RWPE1 (cell line): ENCODE measurements at regions not wholly inside any gene's neighbourhood (a gene's known extent, or its start where the extent isn't known, plus 50 kb on each side); places are given as distances from the start of the nearest gene placed in this dataset.

Source experiments
- CTCF ChIA-PET: fragments of 350-600 bp; sonication (Branson Sonifier 250); formaldehyde crosslinking; extraction: SDS; loops from one replicate; lab custom pipeline; 2021; lab: Yijun Ruan, JAX
- POLR2A ChIA-PET: fragments of 400-600 bp; formaldehyde crosslinking; extraction: SDS; loops from one replicate; lab custom pipeline; 2020; ENCODE audit warnings: antibody characterized with exemption; ENCODE audit not compliant: low non-redundant PET; lab: Yijun Ruan, JAX
- DNase-seq: peaks from one replicate; pipeline ENCODE4 v3.0.0; 2012; ENCODE audit warnings: low spot score
- H3K27ac ChIP-seq: fragments of 450-650 bp; 2 replicates; pipeline ENCODE4 v1.5.1; 2017
- TF ChIP-seq, protein P1 (sequence below): fragments of 450-650 bp; conservative IDR thresholded peaks from 2 replicates; pipeline ENCODE4 v1.5.1; 2017; ENCODE audit warnings: low read depth, mild to moderate bottlenecking

- TF ChIP-seq, protein P1, sequence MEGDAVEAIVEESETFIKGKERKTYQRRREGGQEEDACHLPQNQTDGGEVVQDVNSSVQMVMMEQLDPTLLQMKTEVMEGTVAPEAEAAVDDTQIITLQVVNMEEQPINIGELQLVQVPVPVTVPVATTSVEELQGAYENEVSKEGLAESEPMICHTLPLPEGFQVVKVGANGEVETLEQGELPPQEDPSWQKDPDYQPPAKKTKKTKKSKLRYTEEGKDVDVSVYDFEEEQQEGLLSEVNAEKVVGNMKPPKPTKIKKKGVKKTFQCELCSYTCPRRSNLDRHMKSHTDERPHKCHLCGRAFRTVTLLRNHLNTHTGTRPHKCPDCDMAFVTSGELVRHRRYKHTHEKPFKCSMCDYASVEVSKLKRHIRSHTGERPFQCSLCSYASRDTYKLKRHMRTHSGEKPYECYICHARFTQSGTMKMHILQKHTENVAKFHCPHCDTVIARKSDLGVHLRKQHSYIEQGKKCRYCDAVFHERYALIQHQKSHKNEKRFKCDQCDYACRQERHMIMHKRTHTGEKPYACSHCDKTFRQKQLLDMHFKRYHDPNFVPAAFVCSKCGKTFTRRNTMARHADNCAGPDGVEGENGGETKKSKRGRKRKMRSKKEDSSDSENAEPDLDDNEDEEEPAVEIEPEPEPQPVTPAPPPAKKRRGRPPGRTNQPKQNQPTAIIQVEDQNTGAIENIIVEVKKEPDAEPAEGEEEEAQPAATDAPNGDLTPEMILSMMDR: no peak
- CTCF ChIA-PET: no interaction called here
- no peak overlapping the region for H3K27ac ChIP-seq
- POLR2A ChIA-PET: no interaction called here
- DNase-seq: peak; percentile 41
Observed at GRCh38 chr2:189302274-189302948, 122.8 kb upstream of the COL5A2 start.

GRCh38 chr2:189304360-189304759, 124.8 kb upstream of the COL5A2 start:
- TF ChIP-seq, protein P1: no peak
- no peak for DNase-seq
- no peak overlapping the region for H3K27ac ChIP-seq
- ChIA-PET CTCF (interaction anchor here (0.7 kb wide), 1 partner anchor 129 kb away, joined by 3 read pairs; no protein-coding TSS in a partner anchor), POLR2A (no interaction called here)

DNA sequence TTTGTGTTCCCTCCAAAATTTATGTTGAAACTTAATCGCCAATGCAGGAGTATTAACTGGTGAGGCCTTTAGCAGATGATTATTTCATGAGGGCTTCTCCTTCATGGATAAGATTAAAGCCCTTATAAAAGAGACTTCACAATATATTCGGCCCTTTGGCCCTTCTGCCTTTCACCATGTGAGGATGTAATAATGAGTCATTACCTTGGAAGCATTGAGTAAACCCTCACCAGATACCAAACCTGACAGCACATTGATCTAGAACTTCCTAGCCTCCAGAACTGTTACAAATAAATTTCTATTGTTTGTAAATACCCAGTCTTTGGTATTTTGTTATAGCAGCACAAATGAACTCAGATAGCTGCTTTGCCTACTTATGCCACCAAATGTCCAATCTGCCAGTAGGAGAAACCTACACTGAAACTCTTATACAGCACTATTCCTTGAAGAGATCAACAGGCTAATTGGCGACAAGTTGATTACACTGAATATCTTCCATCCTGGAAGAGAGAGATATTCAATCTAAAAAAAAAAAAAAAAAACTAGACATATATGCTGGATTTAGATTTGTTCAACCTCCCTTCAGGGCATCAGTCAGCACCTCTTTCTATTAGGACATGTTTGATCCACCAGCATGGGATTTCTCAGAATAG, 125.9 kb upstream of the COL5A2 start:
- POLR2A ChIA-PET: no interaction called here
- peak; percentile 13 for DNase-seq
- CTCF ChIA-PET: no interaction called here
- TF ChIP-seq, protein P1: no peak
- H3K27ac ChIP-seq: no peak overlapping the region

DNA sequence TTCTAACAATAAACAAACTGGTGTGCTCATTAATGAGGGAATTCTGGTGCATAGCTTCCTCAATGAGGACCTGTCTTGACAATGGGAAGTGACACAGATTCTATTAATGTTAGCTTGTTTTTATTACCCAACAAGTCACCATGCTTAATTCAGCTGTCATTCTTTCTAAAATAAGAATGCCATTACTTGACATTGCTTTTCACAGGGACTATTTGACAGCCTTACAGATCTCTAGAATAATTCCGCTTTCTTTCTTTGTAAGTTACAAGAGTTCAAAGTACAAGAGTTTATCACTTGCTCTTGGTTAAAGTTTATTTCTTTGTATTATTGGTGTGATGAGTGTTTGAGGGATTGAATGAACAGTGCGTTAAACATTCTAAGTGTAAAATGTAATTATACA, 127.0 kb upstream of the COL5A2 start:
- CTCF ChIA-PET: no interaction called here
- no peak for DNase-seq
- TF ChIP-seq, protein P1: no peak
- no peak overlapping the region for H3K27ac ChIP-seq
- POLR2A ChIA-PET: no interaction called here

DNA sequence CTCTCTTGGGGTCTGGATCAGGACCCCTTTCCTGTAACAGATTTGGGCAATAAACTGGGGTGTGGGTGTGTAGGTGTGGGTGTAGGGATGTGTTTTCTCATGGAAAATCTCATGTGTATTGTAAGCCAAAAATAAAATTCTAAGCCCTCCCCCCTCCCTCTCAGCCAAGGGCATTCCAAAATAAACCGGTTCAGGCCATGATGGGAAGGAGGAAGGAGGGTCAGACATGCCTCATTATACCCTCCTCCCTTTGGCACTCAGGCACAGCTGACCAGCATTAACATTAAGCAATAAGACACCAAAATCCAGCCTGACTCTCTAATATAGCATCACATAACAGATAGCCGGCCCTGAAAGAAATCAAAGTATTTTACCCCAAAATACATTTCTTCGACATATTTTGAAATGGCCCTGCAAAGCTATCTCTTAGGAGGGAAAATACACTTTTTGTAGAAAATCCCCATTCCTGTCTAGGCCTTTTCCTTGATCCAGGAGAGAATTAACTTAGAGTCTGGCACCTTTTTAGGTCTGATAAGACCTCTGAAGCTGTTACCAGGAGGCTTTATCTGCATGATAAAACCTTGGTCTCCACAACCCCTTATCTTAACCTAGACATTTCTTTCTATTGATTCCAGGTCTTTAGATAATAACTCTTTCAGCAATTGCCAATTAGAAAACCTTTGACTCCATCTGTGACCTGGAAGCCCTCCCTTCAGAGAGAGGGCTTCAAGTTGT, 128.7 kb upstream of the COL5A2 start:
- TF ChIP-seq, protein P1: no peak
- no peak for DNase-seq
- CTCF ChIA-PET: no interaction called here

GRCh38 chr2:189309331-189309730, 129.8 kb upstream of the COL5A2 start:
- TF ChIP-seq, protein P1: no peak
- no peak overlapping the region for H3K27ac ChIP-seq
- DNase-seq: no peak
- POLR2A ChIA-PET: no interaction called here
- CTCF ChIA-PET: no interaction called here

More for the DNA sequence above, 128.7 kb upstream of the COL5A2 start:
- no peak overlapping the region for H3K27ac ChIP-seq
- POLR2A ChIA-PET: no interaction called here
